ENCODE measurements at regions not wholly inside any gene's neighbourhood (a gene's known extent, or its start where the extent isn't known, plus 50 kb on each side); places are given as distances from the start of the nearest gene placed in this dataset.

GRCh38 chr2:146587291-146587713, 1257.5 kb upstream of the ACVR2A start:
- intact Hi-C loops (cut with micrococcal nuclease; ENCODE audit: unreplicated experiment), result no loop called here
- no peaks in the 10 kb centered on the region for H3K27me3 ChIP-seq (ENCODE audit: insufficient read depth, low read depth)
- CTCF ChIA-PET, result no interaction called here

GRCh38 chr2:146584316-146584715, 1260.5 kb upstream of the ACVR2A start:
- BruUV-seq (replicated peaks), result no TSS peak
- no peaks in the 10 kb centered on the region for H3K79me2 ChIP-seq (ENCODE audit: low read depth)

More at GRCh38 chr2:146587291-146587713, 1257.5 kb upstream of the ACVR2A start:
- POLR2A ChIA-PET (ENCODE audit: unreplicated experiment), result no interaction called here
- H3K4me1 ChIP-seq (replicated peaks; ENCODE audit: insufficient read depth), result no peaks in the 10 kb centered on the region
- no peaks in the 10 kb centered on the region for H3K36me3 ChIP-seq (ENCODE audit: low read depth)
- H3K9me2 ChIP-seq (ENCODE audit: insufficient read depth), result no peaks in the 10 kb centered on the region
- H2AFZ ChIP-seq, result no peak overlapping the region
- H3K79me2 ChIP-seq (ENCODE audit: low read depth), result no peaks in the 10 kb centered on the region
- H4K20me1 ChIP-seq (ENCODE audit: insufficient read depth), result no peaks in the 10 kb centered on the region
- no TSS peak for BruUV-seq (replicated peaks)
- no peaks in the 10 kb centered on the region for H3K9me3 ChIP-seq (ENCODE audit: insufficient read depth, low read depth)
- no peak overlapping the region for H3K27ac ChIP-seq
- DNase-seq, result no peak
- no peak for TF ChIP-seq CTCF (conservative IDR thresholded peaks at IDR 0.05)
- no peak for TF ChIP-seq EZH2 (IDR thresholded peaks at IDR 0.05; ENCODE audit: low read depth)
- no peak overlapping the region for H3K4me3 ChIP-seq
- H3K4me2 ChIP-seq, result no peak overlapping the region
- no peaks in the 10 kb centered on the region for H3F3A ChIP-seq (ENCODE audit: insufficient read depth, low read depth)

GRCh38 chr2:146579147-146579930, 1265.5 kb upstream of the ACVR2A start:
- no peaks in the 10 kb centered on the region for H4K20me1 ChIP-seq (ENCODE audit: insufficient read depth)
- peak; percentile 6 to 47 for DNase-seq
- ChIA-PET POLR2A (ENCODE audit: unreplicated experiment) (interaction anchor here (0.6 to 0.8 kb wide), 2 partner anchors 23 to 40 kb away, joined by 3 read pairs; no protein-coding TSS in a partner anchor), CTCF (interaction anchor here (1.6 kb wide), 1 partner anchor 55 kb away, joined by 3 read pairs; no protein-coding TSS in a partner anchor)
- H3F3A ChIP-seq (ENCODE audit: insufficient read depth, low read depth), result no peaks in the 10 kb centered on the region
- TF ChIP-seq EZH2 (IDR thresholded peaks at IDR 0.05; ENCODE audit: low read depth) (no peak), CTCF (conservative IDR thresholded peaks at IDR 0.05) (no peak)
- H3K9me3 ChIP-seq (ENCODE audit: insufficient read depth, low read depth), result no peaks in the 10 kb centered on the region
- H3K27ac ChIP-seq, result peak overlapping the region; percentile 23; the same call in 1 of the 2 replicates
- no TSS peak for BruUV-seq (replicated peaks)
- no peaks in the 10 kb centered on the region for H3K9me2 ChIP-seq (ENCODE audit: insufficient read depth)
- H2AFZ ChIP-seq, result no peak overlapping the region
- H3K27me3 ChIP-seq (ENCODE audit: insufficient read depth, low read depth), result no peaks in the 10 kb centered on the region
- peaks cover 4% of the 10 kb centered on the region; the same call in 1 of the 2 replicates for H3K4me1 ChIP-seq (replicated peaks; ENCODE audit: insufficient read depth)
- H3K4me3 ChIP-seq, result no peak overlapping the region
- no peaks in the 10 kb centered on the region for H3K79me2 ChIP-seq (ENCODE audit: low read depth)
- intact Hi-C loops (cut with micrococcal nuclease; ENCODE audit: unreplicated experiment), result loop anchor here (1.0 kb wide), 1 partner anchor 55 kb away; no protein-coding TSS in a partner anchor
- no peaks in the 10 kb centered on the region for H3K36me3 ChIP-seq (ENCODE audit: low read depth)
- H3K4me2 ChIP-seq, result no peak overlapping the region

More at GRCh38 chr2:146584316-146584715, 1260.5 kb upstream of the ACVR2A start:
- DNase-seq, result no peak
- Histone ChIP-seq H4K20me1 (ENCODE audit: insufficient read depth) (no peaks in the 10 kb centered on the region), H3K9me3 (ENCODE audit: insufficient read depth, low read depth) (no peaks in the 10 kb centered on the region), H3K9me2 (ENCODE audit: insufficient read depth) (no peaks in the 10 kb centered on the region), H2AFZ (no peak overlapping the region), H3F3A (ENCODE audit: insufficient read depth, low read depth) (no peaks in the 10 kb centered on the region), H3K27ac (no peak overlapping the region), H3K4me1 (replicated peaks; ENCODE audit: insufficient read depth) (peaks cover 4% of the 10 kb centered on the region; the same call in 1 of the 2 replicates), H3K36me3 (ENCODE audit: low read depth) (no peaks in the 10 kb centered on the region), H3K27me3 (ENCODE audit: insufficient read depth, low read depth) (no peaks in the 10 kb centered on the region), H3K4me2 (no peak overlapping the region), H3K4me3 (no peak overlapping the region)
- ChIA-PET CTCF (no interaction called here), POLR2A (ENCODE audit: unreplicated experiment) (no interaction called here)
- intact Hi-C loops (cut with micrococcal nuclease; ENCODE audit: unreplicated experiment), result no loop called here
- no peak for TF ChIP-seq CTCF (conservative IDR thresholded peaks at IDR 0.05)
- no peak for TF ChIP-seq EZH2 (IDR thresholded peaks at IDR 0.05; ENCODE audit: low read depth)
